ENCODE measurements at regions not wholly inside any gene's neighbourhood (a gene's known extent, or its start where the extent isn't known, plus 50 kb on each side); places are given as distances from the start of the nearest gene placed in this dataset.

- no peak for TF ChIP-seq MAZ (IDR thresholded peaks at IDR 0.05; ENCODE audit: borderline replicate concordance, low read depth, low read length)
- no peak for TF ChIP-seq BHLHE40 (IDR thresholded peaks at IDR 0.05; ENCODE audit: low read depth, low read length)
These were observed 647.6 kb downstream of the CPS1 start for GRCh38 chr2:211203986-211204385.

Data from A549 (cell line).